ENCODE measurements at regions not wholly inside any gene's neighbourhood (a gene's known extent, or its start where the extent isn't known, plus 50 kb on each side); places are given as distances from the start of the nearest gene placed in this dataset.

DNA sequence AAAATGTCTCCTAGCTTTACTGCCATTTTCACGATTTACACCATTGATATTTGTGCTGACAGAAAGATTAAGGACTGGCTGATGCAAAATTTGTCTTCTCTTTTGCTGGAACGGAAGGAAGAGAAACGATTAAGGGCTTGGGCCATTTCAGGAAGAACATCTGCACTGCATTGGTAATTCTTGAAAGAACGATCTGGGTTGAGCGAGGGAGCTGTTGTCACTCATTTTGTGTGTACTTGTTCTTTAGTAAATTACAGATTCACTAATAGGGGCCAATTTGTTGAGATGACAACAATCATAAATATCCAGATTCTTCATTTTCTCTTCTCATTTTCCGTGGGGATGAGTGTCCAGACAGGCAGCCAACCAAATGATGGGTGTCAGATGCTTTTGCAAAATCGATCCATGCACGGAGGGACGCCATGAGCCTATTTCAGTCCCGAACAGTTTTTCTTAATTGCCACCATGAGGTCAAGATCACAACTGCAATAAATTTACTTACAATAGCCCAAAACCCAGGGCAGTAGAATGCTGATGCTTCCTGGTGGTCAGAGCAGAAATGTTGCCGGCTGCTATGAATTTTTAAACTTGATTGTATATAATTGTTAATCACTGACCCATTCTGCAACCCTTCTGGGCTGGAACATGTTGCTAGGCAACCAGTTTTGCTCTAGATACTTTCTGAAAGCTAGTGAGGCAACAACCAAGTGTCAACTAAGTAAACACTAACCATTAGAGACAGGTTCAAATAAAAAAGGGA lies 132.4 kb upstream of the TIAM1 start:
- intact Hi-C loops (cut with micrococcal nuclease; ENCODE audit: unreplicated experiment): no loop called here
- H3K27ac Mint-ChIP-seq (ENCODE audit: unreplicated experiment): no peak overlapping the region
- ChIA-PET POLR2A (no interaction called here), CTCF (no interaction called here)
- Histone ChIP-seq H3K27me3 (replicated peaks; ENCODE audit: control insufficient read depth, insufficient read depth, low read length) (no peaks in the 10 kb centered on the region), H3K4me3 (ENCODE audit: low read depth, low read length) (no peak overlapping the region), H3K9me3 (0 out of 2 replicates have a peak, but pooled peaks cover 7% of the 10 kb centered on the region), H3K36me3 (ENCODE audit: control insufficient read depth, insufficient read depth, low read length) (no peaks in the 10 kb centered on the region), H3K4me1 (no peaks in the 10 kb centered on the region)
- TF ChIP-seq, protein P1, sequence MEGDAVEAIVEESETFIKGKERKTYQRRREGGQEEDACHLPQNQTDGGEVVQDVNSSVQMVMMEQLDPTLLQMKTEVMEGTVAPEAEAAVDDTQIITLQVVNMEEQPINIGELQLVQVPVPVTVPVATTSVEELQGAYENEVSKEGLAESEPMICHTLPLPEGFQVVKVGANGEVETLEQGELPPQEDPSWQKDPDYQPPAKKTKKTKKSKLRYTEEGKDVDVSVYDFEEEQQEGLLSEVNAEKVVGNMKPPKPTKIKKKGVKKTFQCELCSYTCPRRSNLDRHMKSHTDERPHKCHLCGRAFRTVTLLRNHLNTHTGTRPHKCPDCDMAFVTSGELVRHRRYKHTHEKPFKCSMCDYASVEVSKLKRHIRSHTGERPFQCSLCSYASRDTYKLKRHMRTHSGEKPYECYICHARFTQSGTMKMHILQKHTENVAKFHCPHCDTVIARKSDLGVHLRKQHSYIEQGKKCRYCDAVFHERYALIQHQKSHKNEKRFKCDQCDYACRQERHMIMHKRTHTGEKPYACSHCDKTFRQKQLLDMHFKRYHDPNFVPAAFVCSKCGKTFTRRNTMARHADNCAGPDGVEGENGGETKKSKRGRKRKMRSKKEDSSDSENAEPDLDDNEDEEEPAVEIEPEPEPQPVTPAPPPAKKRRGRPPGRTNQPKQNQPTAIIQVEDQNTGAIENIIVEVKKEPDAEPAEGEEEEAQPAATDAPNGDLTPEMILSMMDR (IDR thresholded peaks at IDR 0.05; ENCODE audit: insufficient read depth in 1 of 2, low read depth in 1 of 2, low read length in 1 of 2, severe bottlenecking in 1 of 2, unreplicated experiment in 1 of 2): no peak
- H3K4me1 Mint-ChIP-seq (ENCODE audit: low read depth, unreplicated experiment): no peaks in the 10 kb centered on the region
- no TSS peak for BruUV-seq (replicated peaks)
- H3K9me3 Mint-ChIP-seq (ENCODE audit: unreplicated experiment): peaks cover 5% of the 10 kb centered on the region
- DNase-seq: no peak
- H3K4me3 Mint-ChIP-seq (ENCODE audit: unreplicated experiment): no peak overlapping the region
- H3K27me3 Mint-ChIP-seq (ENCODE audit: insufficient read depth, unreplicated experiment): no peaks in the 10 kb centered on the region
- H3K36me3 Mint-ChIP-seq (ENCODE audit: insufficient read depth, unreplicated experiment): no peaks in the 10 kb centered on the region

DNA sequence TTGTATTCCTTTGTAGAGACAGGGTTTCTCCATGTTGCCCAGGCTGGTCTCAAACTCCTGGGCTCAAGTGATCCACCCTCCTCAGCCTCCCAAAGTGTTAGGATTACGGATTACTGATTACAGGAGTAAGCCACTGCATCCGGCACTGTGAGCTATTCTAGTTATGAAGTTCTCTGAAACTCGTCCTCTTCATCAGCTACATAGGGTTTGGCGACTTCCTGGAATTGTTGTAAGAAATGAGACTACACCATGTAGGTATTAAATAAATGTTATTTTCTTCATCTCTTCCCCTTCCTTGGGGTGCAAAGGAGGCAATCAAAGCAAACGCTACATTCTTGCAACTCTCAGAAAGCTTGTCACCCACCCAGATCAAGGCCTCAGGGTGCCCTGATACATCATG lies 131.2 kb upstream of the TIAM1 start:
- no peak overlapping the region for H3K4me3 ChIP-seq (ENCODE audit: low read depth, low read length)
- no peaks in the 10 kb centered on the region for H3K36me3 ChIP-seq (ENCODE audit: control insufficient read depth, insufficient read depth, low read length)
- H3K4me1 Mint-ChIP-seq (ENCODE audit: low read depth, unreplicated experiment): no peaks in the 10 kb centered on the region
- intact Hi-C loops (cut with micrococcal nuclease; ENCODE audit: unreplicated experiment): no loop called here
- ChIA-PET POLR2A (no interaction called here), CTCF (interaction anchor here (0.6 kb wide), 1 partner anchor 57 kb away, joined by 5 read pairs; no protein-coding TSS in a partner anchor)
- H3K4me3 Mint-ChIP-seq (ENCODE audit: unreplicated experiment): no peak overlapping the region
- no peaks in the 10 kb centered on the region for H3K9me3 Mint-ChIP-seq (ENCODE audit: unreplicated experiment)
- no peaks in the 10 kb centered on the region for H3K36me3 Mint-ChIP-seq (ENCODE audit: insufficient read depth, unreplicated experiment)
- H3K4me1 ChIP-seq: no peaks in the 10 kb centered on the region
- no peaks in the 10 kb centered on the region for H3K27me3 Mint-ChIP-seq (ENCODE audit: insufficient read depth, unreplicated experiment)
- no peaks in the 10 kb centered on the region for H3K9me3 ChIP-seq
- no peaks in the 10 kb centered on the region for H3K27me3 ChIP-seq (replicated peaks; ENCODE audit: control insufficient read depth, insufficient read depth, low read length)
- BruUV-seq (replicated peaks): no TSS peak
- DNase-seq: no peak
- no peak overlapping the region for H3K27ac Mint-ChIP-seq (ENCODE audit: unreplicated experiment)
- TF ChIP-seq, protein P1 (IDR thresholded peaks at IDR 0.05; ENCODE audit: insufficient read depth in 1 of 2, low read depth in 1 of 2, low read length in 1 of 2, severe bottlenecking in 1 of 2, unreplicated experiment in 1 of 2): no peak

DNA sequence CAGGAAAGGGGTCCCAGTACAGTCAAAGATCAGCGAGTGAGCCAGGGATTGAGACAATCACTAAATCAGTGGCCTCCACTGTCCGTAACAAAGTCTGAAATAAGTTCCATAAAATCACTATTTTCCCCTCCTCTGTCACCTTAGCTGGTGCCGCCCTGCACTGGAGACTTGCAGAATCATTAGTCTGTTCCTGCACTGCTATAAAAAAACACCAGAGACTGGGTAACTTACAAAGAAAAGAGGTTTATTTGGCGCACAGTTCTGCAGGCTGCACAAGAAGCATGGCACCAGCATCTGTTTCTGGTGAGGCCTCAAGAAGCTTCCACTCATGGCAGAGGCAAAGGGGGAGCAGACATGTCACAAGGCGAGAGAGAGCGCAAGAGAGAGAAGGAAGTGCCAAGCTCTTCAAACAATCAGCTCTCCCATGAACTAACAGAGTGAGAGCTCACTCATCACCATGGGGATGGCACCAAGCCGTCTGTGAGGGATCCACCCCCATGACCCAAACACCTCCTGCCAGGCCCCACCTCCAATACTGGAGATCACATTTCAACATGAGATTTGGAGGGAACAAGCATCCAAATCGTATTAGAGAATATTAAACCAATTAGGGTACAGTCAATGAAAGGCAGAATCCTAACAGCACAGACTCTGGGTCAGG lies 129.8 kb upstream of the TIAM1 start:
- Mint-ChIP-seq H3K27me3 (ENCODE audit: insufficient read depth, unreplicated experiment) (no peaks in the 10 kb centered on the region), H3K4me3 (ENCODE audit: unreplicated experiment) (no peak overlapping the region), H3K27ac (ENCODE audit: unreplicated experiment) (no peak overlapping the region), H3K9me3 (ENCODE audit: unreplicated experiment) (no peaks in the 10 kb centered on the region), H3K36me3 (ENCODE audit: insufficient read depth, unreplicated experiment) (no peaks in the 10 kb centered on the region), H3K4me1 (ENCODE audit: low read depth, unreplicated experiment) (no peaks in the 10 kb centered on the region)
- H3K27me3 ChIP-seq (replicated peaks; ENCODE audit: control insufficient read depth, insufficient read depth, low read length): no peaks in the 10 kb centered on the region
- no peaks in the 10 kb centered on the region for H3K4me1 ChIP-seq
- H3K9me3 ChIP-seq: no peaks in the 10 kb centered on the region
- no peak overlapping the region for H3K4me3 ChIP-seq (ENCODE audit: low read depth, low read length)
- BruUV-seq (replicated peaks): no TSS peak
- POLR2A ChIA-PET: no interaction called here
- TF ChIP-seq, protein P1 (IDR thresholded peaks at IDR 0.05; ENCODE audit: insufficient read depth in 1 of 2, low read depth in 1 of 2, low read length in 1 of 2, severe bottlenecking in 1 of 2, unreplicated experiment in 1 of 2): no peak
- CTCF ChIA-PET: no interaction called here
- DNase-seq: no peak
- no peaks in the 10 kb centered on the region for H3K36me3 ChIP-seq (ENCODE audit: control insufficient read depth, insufficient read depth, low read length)
- intact Hi-C loops (cut with micrococcal nuclease; ENCODE audit: unreplicated experiment): no loop called here

All from Caco-2 (cell line).